GM21515 (cell line): ENCODE measurements at regions not wholly inside any gene's neighbourhood (a gene's known extent, or its start where the extent isn't known, plus 50 kb on each side); places are given as distances from the start of the nearest gene placed in this dataset.

Experiments
- ATAC-seq: cut with Tn5 transposase; IDR thresholded peaks from one replicate; pipeline ENCODE4 v1.9.1; 2021; ENCODE audit not compliant: unreplicated experiment

GRCh38 chr2:489084-489483 is 188.1 kb downstream of the TMEM18 start:
- no peak for ATAC-seq

DNA sequence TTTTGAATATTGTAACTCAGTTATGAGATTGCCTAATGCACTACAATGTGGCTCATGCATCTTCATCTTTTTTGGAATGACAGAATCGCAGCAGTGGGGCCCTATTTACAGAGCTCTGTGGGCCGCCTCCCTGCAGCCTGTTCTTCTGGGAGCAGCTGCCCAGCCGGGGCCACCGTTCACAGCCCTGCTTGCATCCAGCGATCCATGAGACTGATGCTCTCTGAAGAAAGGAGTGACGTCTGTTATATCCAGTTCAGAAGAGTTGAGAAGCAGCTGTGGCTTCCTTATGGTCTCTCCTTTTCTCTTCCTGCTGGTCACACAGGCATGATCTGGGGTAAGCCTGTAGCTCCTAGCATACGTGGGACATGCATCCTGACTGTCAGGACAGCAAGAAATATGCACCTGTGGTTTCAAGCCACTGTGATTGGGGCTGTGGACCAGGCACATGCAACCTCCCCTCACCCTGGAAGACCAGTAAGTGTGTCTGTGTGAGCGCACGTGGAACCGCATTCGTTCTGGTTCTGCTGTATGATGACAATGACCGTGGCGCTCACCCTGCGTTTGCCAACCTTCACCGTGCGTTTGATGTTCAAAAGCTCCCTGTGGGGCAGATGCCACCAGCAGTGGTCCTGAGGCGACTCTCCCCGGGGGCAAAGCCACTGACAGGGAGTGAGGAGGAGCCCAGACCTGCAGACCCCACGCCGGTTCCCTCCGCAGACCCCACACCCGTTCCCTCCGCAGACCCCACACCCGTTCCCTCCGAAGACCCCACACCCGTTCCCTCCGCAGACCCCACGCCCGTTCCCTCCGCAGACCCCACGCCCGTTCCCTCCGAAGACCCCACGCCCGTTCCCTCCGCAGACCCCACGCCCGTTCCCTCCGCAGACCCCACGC is 189.8 kb downstream of the TMEM18 start:
- no peak for ATAC-seq

DNA sequence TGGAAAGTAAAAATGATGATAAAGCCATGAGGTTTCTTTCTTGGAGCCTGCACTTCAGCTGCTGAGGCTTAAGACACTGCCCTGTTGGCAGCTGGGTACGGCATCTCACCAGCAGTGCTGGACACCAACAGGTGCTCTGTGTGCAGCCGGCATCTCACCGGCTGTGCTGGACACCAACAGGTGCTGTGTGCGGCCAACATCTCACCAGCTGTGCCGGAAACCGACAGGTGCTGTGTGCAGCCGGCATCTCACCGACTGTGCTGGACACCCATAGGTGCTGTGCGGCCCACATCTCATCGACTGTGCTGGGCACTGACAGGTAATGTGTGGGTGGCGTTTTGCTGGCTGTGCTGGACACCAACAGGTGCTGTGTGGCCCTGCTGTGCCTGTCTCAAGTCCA is 190.8 kb downstream of the TMEM18 start:
- no peak for ATAC-seq

DNA sequence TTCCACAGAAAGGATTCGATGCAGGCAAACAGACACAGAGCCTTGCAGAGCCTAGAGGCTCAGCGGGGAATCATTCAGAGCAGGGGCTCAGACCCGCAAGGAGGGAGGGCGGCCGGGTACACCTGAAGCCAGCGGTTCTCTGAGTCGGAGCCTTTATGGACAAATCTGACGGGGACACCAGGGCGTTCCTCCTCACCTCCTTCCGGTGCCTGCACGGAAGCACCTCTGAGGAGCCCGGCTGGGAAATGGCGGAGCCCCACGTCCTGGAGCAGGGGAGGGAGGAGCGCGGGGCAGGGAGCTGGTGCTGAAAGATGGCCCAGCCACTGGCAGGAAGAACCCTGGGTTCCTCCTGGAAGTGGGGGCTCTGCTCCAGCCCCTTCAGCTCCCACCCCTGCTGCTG is 193.5 kb upstream of the ALKAL2 start:
- ATAC-seq = no peak

DNA sequence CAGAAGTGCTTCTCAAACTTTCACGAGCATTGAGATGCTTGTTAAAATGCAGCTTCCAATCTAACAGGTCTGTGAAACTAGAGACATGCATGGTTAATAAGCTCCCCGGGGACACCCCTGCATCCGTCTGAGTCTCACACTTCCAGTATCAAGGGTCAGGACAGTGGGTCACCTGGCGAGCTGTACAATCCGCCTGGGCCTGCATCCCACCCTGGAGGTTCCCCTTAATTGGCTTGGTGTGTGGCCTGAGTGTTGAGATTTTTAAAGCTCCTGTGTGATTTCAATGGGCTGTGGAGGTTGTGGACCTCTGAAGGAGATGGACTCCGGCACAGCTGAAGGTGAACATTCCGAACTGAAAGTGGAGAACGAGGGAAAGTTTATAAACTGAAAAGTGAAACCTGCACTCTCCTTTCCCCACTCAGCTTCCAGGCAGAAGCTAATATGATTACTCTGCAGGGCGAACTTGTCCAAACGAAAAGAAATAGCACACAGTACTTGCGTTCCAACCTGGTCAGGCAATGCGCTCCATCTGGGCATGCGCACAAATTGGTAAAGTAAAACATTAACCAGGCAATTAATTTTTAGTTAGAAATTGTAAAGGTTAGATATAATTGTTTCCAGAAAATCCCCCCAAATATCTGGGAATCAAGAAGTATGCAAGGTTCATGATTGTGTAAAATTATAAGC is 191.7 kb upstream of the ALKAL2 start:
- ATAC-seq = no peak

- no peak for ATAC-seq
Observed at GRCh38 chr2:479031-479430, 191.1 kb upstream of the ALKAL2 start.

DNA sequence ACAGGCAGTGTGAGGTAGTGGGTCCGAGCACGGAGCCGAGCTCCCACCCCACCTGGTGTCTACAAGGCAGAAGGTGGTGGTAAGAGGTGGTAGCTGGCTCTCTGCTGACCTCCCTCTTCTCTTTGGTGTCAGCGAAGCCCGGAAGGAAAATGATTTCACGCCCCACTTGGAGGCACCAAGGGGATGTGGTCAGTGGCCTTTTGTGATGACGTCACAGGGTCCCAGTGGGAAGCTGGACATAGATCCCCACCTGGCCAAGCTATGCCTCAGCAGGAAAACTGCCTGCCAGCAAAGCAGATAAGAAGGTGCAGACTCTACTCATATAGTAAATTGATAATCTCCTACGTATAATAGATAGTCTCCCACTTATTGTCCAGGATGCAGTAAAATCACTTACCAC is 183.7 kb upstream of the ALKAL2 start:
- no peak for ATAC-seq

- ATAC-seq = no peak
Observed at GRCh38 chr2:469514-469913, 181.6 kb upstream of the ALKAL2 start.

GRCh38 chr2:468648-469336 is 180.9 kb upstream of the ALKAL2 start:
- ATAC-seq = no peak

DNA sequence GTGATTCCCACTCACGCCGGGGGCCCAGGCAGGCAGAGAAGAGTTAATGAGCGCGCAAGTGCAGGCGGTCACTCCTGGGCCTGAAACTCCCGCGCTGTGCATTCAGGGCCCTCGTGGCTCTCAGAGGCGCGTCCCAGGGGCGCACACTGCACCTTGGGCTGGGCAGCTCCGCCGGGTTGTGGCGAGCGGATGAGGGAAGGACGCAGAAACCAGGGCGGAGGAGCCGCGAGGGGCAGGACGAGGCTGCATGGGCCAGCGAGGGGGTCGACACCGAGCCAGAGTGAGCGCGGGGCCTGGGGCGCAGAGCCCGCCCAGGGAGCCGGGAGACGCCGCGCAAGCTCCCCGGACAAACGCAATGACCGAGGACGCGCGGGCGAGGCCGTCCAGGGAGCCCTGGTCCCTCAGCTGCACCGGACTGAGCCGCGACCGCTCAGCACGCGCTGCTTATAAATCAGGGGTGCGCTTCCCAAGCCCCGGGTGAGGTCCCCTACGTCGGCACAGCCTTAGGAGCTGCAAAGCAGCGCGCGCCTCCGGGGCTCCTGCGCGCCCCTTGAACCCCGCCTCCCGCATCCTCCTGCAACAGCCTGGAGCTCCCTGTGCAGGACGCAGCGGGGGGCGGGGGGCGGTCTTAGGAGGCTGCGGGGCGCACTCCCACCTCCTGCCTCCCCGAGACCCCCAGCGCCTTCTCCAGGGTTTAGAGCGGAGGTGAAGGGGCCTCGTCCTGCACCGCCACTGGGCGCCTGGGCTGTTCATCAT is 180.2 kb upstream of the ALKAL2 start:
- no peak for ATAC-seq

GRCh38 chr2:467543-467891 is 179.6 kb upstream of the ALKAL2 start:
- ATAC-seq = no peak

- ATAC-seq = no peak
Observed at GRCh38 chr2:467101-467500, 179.2 kb upstream of the ALKAL2 start.

DNA sequence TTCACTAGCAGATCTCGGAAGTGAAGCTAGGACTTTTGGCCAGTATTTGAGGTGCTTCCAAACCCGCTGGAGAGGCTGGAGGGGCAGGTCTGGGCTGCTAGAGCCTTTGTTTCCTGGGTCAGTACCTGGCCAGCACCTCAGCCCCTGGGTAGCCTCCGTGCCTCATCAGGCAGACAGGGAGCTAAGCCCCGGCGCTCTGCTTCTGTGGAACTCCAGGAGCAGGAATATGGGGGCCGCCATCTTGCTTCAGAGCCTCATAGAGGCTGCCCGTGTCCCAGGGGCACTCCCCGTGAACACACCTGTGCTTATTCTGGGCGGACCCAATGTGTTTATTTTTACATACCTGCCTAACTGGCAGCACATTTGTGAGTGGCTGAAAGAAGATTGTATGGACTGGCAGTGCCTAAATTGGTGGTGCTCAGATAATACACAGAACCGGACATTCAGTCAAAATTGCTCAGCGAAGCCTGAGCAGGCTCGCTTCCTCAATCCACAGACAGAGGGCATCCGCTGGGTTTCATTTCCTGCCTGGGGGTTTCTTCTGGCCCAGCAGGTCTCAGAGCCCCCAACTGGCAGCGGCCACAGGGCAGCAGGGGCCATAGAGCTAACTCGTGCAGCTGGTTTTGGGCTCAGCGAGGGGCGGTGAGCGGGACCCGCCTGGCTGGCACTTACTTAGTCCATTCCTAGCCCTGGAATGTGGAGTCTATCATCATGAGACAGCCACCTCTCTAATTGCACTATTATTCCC is 176.8 kb upstream of the ALKAL2 start:
- no peak for ATAC-seq

- ATAC-seq = no peak
Observed at GRCh38 chr2:460861-461260, 173.0 kb upstream of the ALKAL2 start.

GRCh38 chr2:459931-460330 is 172.0 kb upstream of the ALKAL2 start:
- no peak for ATAC-seq

GRCh38 chr2:458425-458815 is 170.5 kb upstream of the ALKAL2 start:
- no peak for ATAC-seq

GRCh38 chr2:457792-458424 is 170.0 kb upstream of the ALKAL2 start:
- ATAC-seq = no peak

DNA sequence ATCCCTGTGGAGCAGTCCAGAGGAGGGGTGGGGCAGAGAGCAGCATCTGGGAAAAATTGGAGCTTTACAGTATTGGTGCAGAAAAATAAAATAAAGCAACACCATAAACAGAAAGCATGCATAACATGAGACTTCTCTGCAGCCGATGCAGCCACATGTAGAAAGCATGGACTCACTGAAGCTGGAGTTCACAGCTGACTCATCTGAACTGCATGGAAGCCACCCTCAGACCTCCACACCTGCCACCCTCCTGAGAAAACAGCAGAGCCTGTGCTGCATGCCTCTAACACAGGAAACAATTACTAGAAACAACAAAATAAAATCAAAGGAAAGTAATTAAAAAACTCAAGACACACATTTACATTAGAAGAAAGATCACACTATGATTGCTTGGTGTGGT is 169.4 kb upstream of the ALKAL2 start:
- ATAC-seq = no peak

- ATAC-seq = no peak
Observed at GRCh38 chr2:455913-456312, 168.0 kb upstream of the ALKAL2 start.
